ENCODE measurements at regions not wholly inside any gene's neighbourhood (a gene's known extent, or its start where the extent isn't known, plus 50 kb on each side); places are given as distances from the start of the nearest gene placed in this dataset.
A peak's percentile ranks its signal among the peaks of the same experiment; 100 is the strongest.

- Histone ChIP-seq H3K27me3 (no peaks in the 10 kb centered on the region), H3K4me3 (no peak overlapping the region), H3K36me3 (no peaks in the 10 kb centered on the region), H3K4me1 (ENCODE audit: low read depth) (no peaks in the 10 kb centered on the region), H3K9me3 (ENCODE audit: low read depth) (no peaks in the 10 kb centered on the region), H3K27ac (no peak overlapping the region)
- no peak for TF ChIP-seq CTCF (IDR thresholded peaks at IDR 0.05; ENCODE audit: low read depth, low read length)
- no peak for DNase-seq (ENCODE audit: low read depth in 1 of 2, low spot score in 1 of 2)
These were observed 238.3 kb upstream of the HSF2 start for GRCh38 chr6:122161136-122161535.

GRCh38 chr6:122165014-122165413 is 234.4 kb upstream of the HSF2 start:
- no peaks in the 10 kb centered on the region for H3K36me3 ChIP-seq
- no peaks in the 10 kb centered on the region for H3K4me1 ChIP-seq (ENCODE audit: low read depth)
- no peak for DNase-seq (ENCODE audit: low read depth in 1 of 2, low spot score in 1 of 2)
- no peak overlapping the region for H3K27ac ChIP-seq
- H3K9me3 ChIP-seq (ENCODE audit: low read depth) = no peaks in the 10 kb centered on the region
- no peak for TF ChIP-seq CTCF (IDR thresholded peaks at IDR 0.05; ENCODE audit: low read depth, low read length)
- no peak overlapping the region for H3K4me3 ChIP-seq
- no peaks in the 10 kb centered on the region for H3K27me3 ChIP-seq

DNA sequence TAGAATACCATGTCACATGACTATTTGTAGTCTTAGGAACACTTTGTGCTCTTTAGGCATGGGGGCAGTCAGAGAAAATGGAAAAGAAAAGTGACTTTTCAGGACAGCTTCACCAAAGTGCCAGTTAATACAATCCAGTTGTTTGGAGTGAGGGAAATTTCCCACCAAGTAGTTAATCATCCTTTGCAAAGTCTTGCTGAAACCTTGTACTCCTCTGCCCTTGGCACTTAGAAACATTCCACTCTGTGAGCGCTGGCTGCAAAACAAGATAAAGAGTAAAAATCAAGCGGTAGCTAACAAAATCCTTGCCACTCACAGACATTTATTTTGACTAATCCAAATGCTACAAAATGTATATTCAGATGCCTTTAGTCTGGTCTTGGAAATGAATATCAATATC is 229.2 kb upstream of the HSF2 start:
- no peaks in the 10 kb centered on the region for H3K9me3 ChIP-seq (ENCODE audit: low read depth)
- no peaks in the 10 kb centered on the region for H3K36me3 ChIP-seq
- DNase-seq (ENCODE audit: low read depth in 1 of 2, low spot score in 1 of 2) = no peak
- H3K4me3 ChIP-seq = no peak overlapping the region
- TF ChIP-seq CTCF (IDR thresholded peaks at IDR 0.05; ENCODE audit: low read depth, low read length) = no peak
- no peak overlapping the region for H3K27ac ChIP-seq
- H3K27me3 ChIP-seq = no peaks in the 10 kb centered on the region
- H3K4me1 ChIP-seq (ENCODE audit: low read depth) = no peaks in the 10 kb centered on the region

GRCh38 chr6:122178988-122179387 is 220.5 kb upstream of the HSF2 start:
- TF ChIP-seq CTCF (IDR thresholded peaks at IDR 0.05; ENCODE audit: low read depth, low read length) = no peak
- H3K4me3 ChIP-seq = no peak overlapping the region
- no peaks in the 10 kb centered on the region for H3K36me3 ChIP-seq
- H3K27ac ChIP-seq = no peak overlapping the region
- H3K9me3 ChIP-seq (ENCODE audit: low read depth) = no peaks in the 10 kb centered on the region
- DNase-seq (ENCODE audit: low read depth in 1 of 2, low spot score in 1 of 2) = no peak
- H3K4me1 ChIP-seq (ENCODE audit: low read depth) = no peaks in the 10 kb centered on the region
- no peaks in the 10 kb centered on the region for H3K27me3 ChIP-seq

DNA sequence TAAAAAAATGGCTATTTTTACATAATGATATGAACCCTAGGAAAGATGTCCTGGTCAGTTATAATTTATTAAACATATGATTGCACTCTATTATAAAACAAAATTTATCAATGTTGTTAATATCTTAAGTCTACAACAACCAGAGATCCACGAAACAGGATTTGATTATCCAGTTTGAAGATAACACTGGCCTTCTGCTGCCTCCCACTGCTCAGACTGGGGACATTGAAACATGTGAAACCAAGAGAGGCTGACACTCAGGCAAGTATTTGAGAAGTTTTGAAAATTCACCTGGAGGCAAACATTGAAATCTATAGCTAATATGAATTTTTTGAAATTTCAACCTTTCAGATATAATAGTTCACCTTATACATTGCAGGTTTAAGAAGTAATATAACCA is 219.3 kb upstream of the HSF2 start:
- no peak overlapping the region for H3K4me3 ChIP-seq
- no peaks in the 10 kb centered on the region for H3K27me3 ChIP-seq
- H3K27ac ChIP-seq = no peak overlapping the region
- no peak for TF ChIP-seq CTCF (IDR thresholded peaks at IDR 0.05; ENCODE audit: low read depth, low read length)
- no peaks in the 10 kb centered on the region for H3K9me3 ChIP-seq (ENCODE audit: low read depth)
- no peaks in the 10 kb centered on the region for H3K36me3 ChIP-seq
- peak in 1 of 2 donors; percentile 4 for DNase-seq (ENCODE audit: low read depth in 1 of 2, low spot score in 1 of 2)
- H3K4me1 ChIP-seq (ENCODE audit: low read depth) = no peaks in the 10 kb centered on the region

DNA sequence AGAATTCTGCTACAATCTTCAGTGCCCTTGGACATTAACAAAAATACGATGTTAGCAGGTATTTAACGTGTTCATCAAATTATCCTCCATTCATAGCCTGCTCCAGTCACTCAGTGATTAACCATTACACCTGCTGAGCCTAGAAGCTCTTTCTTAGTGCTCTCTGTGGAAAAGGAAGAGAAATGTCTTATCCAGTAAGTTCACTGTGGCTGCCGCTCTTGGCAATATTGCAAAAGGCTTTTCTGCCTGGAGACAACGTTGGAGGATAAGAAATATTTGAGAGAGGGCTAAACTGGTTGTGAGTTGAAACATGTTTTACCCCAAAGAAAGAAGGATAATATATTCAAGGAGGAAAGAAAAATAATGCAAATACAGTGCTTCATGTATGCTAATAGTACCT is 217.4 kb upstream of the HSF2 start:
- Histone ChIP-seq H3K4me1 (ENCODE audit: low read depth) (no peaks in the 10 kb centered on the region), H3K27ac (no peak overlapping the region), H3K4me3 (no peak overlapping the region), H3K36me3 (no peaks in the 10 kb centered on the region), H3K27me3 (no peaks in the 10 kb centered on the region), H3K9me3 (ENCODE audit: low read depth) (no peaks in the 10 kb centered on the region)
- no peak for TF ChIP-seq CTCF (IDR thresholded peaks at IDR 0.05; ENCODE audit: low read depth, low read length)
- no peak for DNase-seq (ENCODE audit: low read depth in 1 of 2, low spot score in 1 of 2)

All from cardiac muscle cell (in vitro differentiated cells and primary cell).